GM18870 (cell line): ENCODE measurements at regions not wholly inside any gene's neighbourhood (a gene's known extent, or its start where the extent isn't known, plus 50 kb on each side); places are given as distances from the start of the nearest gene placed in this dataset.
"Not testable (repeated sequence)": the region's sequence is repeated elsewhere in the genome, so short reads cannot be mapped to it uniquely, and the experiment has no call there.

Experiments
- ATAC-seq: cut with Tn5 transposase; IDR thresholded peaks from one replicate; pipeline ENCODE4 v1.9.1; 2021; ENCODE audit warnings: moderate library complexity; ENCODE audit not compliant: unreplicated experiment

DNA sequence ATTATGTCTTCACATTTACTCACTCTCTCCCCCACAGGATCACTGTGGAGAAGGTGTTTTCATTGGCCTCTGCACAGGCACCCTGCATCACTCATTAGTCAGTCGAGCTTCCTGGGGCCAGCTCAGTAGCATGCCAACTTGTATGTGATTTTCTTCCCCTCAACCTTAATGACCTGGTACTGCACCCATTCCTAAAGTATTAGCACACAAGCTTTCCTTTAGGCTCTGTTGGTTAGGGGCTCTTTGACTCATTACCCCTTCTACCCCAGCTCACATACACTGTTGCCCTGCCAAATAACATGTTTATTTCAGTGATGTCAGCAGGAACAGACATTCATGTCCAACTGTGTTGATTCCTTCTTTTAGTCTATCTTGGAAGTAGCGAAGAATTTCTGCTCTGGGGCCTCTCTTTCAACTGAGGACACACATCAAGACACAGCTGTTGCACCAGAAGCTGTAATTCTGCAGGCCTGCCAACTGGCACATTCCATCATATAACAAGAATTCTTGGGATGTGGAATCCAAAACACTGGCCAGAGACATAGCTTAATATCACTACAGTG is 603.5 kb upstream of the ADAMTS5 start:
- ATAC-seq, result no peak

DNA sequence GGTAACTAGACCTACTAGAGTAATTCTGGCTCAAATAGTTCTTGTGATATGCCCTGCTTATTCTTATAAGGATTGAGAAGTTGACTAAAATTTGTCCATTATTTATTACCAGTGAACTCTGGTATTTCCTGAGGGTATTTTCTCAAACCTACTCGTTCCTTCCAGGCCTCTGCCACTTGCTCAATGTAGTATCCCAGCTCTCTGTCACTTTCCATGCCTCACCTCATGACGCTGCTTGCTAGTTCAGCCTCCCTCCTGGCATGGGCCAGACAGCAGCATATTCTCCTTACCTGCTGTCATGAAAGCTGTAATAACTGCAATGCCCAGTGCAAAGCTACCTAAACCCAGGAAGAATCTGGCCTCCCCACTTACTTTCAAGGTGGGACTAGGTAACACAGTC is 602.9 kb upstream of the ADAMTS5 start:
- no peak for ATAC-seq

DNA sequence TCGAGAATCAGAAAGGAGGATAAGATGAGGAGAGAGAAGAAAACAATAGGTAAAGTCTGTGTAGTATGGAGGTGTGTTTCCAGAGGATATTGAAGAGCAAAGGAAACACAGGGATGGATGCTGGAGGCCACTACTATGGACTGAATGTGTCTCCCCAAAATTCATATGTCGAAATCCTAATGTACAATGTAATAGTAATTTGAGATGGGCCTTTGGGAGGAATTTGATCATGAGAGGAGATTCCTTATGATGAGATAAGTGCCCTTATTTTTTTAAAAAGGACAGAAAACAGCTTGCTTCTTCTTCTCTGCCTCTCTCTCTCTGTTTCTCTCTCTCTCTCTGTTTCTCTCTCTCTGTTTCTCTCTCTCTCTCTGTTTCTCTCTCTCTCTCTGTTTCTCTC is 602.2 kb upstream of the ADAMTS5 start:
- ATAC-seq, result no peak

DNA sequence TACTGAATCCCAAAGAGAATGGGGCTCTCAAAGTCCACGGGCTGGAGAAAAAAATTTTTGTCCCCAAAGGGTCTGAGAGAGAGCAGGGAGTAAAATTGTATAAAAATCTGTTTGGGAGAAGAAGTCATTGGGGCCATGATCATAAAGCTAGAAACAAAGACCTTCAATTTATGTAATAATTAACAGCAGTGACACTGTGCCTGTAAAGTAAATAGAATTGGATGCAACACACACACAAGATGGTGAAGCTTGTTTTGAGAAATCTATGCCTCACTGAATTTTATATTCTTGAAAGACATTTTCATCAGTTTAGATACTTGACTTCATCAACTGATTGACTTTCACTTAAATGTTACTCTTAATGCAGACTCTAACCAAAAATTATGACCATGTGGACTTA is 600.5 kb upstream of the ADAMTS5 start:
- no peak for ATAC-seq

DNA sequence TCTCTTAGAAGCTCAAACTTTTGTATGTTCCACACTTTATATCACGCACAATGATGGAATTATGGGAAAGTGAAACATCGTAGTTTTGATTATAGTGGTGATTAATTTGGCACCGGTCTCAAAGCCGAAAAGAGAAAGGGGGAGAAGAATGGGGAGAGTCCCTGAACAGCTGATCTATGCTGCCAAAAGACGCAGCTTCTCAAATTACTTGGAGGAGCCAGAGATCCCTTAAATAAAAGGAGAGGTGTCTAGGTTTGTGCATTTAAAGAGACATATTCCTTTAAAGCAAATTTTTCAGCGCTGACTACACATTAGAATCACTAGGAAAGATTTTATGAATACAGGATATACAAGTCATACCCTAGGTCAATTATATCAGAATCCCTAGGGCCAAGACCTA is 599.6 kb upstream of the ADAMTS5 start:
- ATAC-seq, result no peak

DNA sequence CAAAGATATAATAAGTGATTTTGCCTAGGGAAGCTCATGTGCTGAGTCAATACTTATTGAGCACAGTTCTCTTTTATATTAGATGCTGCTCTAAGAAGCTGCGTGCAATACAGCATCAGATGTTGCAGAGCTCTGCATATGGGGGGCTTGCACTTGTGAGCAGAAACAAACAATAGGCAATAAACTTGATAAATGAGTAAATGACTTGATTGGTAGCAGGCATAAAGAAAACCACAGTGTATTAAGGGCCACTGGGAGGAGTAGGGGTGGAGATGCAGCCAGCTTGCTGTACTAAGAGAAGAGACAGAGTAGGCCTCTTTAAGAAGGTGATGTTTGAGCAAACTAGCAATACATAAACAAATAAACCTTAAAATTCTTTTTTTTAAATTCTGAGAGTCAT is 598.5 kb upstream of the ADAMTS5 start:
- ATAC-seq, result no peak

DNA sequence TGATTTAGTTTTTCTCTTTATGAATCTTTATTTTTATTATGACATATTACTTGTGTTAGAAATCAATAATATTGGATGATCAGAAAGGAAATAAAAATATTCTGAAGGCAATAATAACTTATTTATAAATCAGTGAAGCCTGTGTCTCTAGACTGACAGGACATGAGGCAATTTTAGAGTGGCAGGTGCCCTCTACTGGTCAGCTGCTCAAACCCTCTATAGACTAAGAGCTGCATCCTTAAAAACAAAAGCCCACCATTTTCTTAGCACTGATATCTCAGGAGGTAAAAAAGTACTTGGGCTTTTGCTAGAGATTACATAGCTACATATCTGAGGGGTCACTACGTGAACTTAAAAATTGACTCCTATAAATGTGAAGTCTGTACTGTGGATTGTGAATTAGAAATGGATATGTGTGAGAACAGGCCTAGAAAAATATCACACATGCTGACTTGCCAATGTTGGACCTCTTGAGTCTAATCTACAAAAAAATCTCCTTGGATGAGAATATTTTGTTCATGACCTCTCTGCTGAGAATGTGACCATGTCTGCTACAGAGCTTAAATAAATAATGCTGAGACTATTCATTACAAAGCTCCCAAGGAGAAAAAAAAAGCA is 597.9 kb upstream of the ADAMTS5 start:
- ATAC-seq, result no peak

DNA sequence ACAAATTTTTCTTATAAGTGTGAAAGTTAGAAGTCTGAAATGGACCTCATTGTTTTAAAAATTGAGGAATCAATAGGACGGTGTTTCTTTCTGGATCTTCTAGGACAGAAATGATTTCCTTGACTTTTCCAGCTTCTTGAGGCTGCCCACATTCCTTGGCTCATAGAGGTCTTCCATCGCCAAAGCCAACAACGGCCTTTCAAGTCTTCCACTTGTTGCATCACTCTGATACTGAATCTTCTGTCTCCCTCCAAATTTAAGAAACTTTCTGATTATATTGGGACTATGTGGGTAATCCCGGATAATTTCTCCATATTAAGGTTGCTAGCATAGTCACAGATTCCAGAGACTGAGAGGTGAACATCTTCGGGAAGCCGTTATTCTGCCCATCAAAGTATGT is 595.4 kb upstream of the ADAMTS5 start:
- no peak for ATAC-seq

DNA sequence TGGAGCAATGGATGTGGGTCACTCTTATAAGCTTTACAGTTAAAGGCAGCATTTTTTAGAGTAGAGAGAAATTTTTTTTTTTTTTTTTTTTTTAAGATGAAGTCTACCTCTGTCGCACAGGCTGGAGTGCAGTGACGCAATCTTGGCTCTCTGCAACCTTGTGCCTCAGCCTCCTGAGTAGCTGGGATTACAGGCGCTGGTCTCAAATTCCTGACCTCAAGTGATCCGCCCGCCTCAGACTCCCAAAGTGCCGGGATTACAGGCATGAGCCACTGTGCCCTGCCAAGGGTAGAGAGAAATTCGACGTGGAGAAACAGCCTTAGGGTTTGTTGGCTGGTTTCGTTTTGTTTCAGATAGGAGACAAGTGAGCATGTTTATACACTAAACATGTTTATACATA is 594.2 kb upstream of the ADAMTS5 start:
- ATAC-seq, result no peak

DNA sequence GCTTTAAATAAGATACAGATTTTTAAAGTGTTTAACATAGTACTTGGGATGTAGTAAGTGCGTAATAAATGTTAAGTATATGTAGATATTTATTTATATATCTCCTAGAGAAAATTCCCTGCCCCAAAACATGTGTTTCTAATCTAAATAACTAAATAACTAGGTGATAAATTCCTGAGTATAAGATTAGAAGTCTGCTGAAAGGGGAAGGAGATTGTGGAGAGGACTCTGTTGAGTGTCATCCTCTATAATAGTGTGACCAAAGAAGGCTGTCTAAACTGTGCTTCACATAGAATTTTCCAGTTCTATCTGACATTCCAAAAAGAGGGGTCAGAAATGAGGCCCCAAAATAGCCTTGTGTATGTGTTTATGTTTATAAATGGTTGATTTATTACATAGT is 590.5 kb upstream of the ADAMTS5 start:
- no peak for ATAC-seq

DNA sequence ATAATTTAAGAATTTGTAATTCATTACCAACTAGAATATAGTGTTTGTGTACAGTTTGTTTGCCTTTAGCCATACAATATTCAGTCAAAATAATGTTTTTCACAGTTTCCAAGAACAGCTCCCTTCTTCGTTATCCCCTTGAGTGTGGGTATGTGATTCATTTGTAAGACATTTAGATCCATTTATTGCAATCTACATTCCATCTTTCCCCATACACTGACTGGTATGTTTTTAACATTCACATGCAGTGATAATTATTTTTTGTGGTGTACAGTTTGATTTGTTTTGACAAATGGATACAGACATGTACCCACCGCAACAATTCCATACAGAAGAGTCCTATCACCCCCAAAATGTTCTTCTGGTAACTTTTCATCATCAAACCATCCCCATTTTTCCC is 589.1 kb upstream of the ADAMTS5 start:
- ATAC-seq, result no peak

DNA sequence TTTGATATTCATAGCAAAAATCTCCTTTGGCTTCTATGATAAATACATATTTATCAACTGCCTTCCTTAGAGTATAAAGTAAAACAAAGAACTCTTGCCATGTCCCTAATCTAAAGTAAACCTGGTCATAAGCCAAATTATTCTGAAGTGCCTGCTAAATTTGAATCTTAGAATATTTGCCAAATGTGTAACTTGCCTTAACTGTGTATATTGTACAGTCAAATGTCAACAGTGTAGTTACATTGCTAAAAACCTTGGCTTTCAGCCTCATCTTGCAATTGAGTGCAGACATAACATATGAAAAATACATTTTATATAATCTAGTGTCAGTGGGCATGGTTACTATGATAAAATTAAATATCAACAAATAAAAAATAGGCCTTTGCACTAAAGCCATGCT is 583.4 kb upstream of the ADAMTS5 start:
- no peak for ATAC-seq

DNA sequence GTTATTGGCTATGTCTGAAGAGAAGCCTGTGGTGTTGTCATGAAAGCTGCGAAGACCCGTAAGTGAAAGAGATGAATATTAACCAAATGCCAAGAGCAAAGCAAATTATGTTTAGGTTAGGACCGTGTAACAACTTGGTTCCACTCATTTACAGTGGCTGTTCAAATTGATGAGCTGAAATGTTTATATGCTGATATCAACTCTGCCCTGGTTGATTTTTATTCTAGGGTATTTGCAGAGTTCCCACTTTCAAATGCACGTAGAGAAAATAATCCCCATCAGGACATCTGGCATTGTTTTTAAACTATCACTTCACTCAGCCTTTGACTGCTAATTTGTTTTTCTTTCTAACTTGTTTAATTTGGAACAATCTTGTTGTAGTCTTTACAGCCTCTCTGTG is 581.6 kb upstream of the ADAMTS5 start:
- ATAC-seq, result no peak

DNA sequence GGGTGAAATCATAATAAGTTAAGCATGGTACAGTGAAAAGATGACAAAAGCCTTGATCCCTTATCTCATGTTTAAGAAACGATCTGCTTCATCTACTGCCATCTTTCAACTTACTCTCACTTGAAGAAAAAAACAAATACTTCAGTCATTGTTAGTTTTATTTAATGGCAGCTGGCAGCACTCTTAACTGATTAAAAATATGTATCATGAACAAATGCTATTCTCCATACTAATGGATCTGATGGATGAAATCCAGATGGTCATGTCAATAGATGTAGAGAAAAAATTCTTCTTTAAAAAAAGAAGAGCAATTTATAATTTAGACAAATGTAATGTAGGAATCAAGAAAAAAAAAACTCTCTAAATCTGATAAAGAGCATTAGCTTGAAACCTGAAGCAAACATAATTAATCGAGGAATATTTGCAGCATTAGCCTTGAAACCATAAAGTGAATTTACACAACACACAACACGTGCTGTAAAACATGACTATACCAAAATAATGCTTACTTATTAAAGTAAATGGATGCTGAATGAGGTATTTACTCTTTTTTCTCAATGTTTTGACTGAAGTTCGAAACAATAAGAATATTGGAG is 579.0 kb upstream of the ADAMTS5 start:
- no peak for ATAC-seq

DNA sequence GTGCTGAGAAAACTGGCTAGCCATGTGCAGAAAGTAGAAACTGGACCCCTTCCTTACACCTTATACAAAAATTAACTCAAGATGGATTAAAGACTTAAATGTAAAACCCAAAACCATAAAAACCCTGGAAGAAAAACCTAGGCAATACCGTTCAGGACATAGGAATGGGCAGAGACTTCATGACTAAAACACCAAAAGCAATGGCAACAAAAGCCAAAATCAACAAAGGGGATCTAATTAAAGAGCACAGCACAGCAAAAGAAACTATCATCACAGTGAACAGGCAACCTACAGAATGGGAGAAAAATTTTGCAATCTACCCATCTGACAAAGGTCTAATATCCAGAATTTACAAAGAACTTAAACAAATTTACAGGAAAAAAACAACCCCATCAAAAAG is 575.2 kb upstream of the ADAMTS5 start:
- not testable (repeated sequence) for ATAC-seq

DNA sequence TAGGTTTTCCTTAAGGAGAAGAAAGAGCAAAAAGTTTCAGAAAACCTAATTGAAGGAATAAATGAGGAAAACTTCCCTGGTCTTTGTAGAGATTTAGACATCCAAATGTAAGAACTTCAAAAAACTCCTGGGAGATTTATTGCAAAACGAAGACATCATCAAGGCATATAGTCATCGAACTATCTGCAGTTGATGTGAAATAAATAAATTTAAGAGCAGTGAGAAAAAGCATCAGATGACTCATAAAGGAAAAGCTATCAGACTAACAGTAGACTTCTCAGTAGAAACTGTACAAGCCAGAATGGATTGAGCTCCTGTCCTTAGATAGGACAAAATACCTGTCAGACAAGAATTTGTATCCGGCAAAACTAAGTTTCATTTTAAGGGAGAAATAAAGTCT is 569.4 kb upstream of the ADAMTS5 start:
- no peak for ATAC-seq

DNA sequence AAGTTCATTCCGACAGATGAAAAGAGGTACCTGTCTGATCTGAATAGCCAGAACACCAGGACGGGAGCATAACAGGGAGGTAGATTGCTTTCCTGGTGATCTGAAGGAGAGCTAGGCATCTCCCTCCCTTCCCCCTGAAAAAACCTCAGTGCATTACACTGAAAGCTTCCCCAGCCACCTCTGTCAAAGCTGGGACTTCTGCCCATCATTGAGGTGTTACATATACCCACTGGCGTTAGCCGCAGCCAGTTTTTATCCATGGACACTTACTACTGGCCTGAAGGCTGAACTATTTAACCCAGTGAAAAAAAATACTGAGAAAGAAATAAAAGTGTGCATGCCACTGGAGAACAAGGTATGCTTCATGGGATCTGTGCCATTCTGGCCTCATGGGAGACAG is 568.3 kb upstream of the ADAMTS5 start:
- no peak for ATAC-seq

DNA sequence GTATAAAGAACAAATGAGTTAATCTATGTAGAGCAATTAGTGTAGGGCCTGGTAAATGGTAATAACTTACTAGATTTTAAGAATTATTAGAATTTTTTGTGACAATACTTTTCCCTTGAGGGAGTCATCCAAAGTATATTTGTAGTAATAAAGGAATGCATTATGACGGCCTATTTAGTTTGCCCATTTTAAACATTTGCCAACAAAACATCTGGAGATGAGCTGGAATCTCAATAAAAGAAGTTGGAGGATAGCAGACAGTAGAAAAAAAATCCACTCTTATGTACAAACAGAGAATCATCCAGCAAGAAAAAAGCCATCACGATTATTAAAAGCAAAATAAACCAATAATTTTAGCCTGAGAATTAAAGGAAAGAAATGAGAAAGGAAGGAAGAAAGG is 567.3 kb upstream of the ADAMTS5 start:
- no peak for ATAC-seq

DNA sequence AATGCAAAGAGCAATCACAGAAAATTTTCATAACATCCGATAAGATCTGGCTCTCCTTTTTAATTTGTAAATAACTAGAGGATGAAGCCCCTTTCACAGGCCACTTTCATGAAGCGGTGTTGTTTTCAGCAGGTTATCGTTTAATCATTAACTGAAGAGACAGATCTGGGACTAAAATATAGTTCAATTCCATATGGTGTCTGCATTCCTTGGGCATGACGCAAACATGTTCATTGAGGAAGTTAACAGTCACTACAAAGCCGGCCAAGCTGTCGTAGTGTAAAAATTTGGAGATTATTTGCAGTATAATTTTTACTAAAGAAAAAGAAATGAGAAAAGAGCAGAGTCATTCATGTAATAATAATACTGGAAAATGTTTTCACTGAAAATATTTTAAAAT is 565.2 kb upstream of the ADAMTS5 start:
- no peak for ATAC-seq

DNA sequence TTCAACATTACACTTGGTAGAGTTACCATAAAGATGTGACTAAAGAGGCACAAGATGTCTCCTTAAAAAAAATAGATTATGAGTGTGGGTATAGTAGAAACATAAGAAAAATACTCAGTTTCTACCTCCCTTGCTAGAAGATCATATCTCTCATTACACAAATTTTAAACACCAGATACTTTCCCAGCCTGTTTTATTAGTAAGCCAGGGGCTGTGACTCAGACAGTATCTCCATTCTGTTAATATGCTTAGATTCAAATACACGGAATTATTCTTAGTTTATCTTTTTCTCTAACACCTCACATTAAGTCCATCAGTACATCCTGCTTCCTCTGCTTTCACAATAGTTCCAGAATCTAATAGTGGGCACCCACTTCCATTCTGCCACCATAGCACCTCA is 561.8 kb upstream of the ADAMTS5 start:
- ATAC-seq, result no peak

DNA sequence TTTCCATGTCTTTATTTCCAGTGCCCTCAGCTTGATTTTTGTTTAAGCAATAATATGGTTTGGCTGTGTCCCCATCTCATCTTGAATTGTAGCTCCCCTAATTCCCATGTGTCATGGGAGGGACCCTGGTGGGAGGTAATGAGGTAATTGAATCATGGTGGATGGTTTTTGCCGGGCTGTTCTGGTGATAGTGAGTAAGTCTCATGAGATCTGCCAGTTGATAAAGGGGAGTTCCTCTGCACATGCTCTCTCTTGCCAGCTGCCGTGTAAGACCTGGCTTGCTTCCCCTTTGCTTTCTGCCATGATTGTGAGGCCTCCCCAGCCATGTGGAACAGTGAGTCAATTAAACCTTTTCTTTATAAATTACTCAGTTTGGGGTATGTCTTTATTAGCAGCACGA is 559.6 kb upstream of the ADAMTS5 start:
- ATAC-seq, result no peak

DNA sequence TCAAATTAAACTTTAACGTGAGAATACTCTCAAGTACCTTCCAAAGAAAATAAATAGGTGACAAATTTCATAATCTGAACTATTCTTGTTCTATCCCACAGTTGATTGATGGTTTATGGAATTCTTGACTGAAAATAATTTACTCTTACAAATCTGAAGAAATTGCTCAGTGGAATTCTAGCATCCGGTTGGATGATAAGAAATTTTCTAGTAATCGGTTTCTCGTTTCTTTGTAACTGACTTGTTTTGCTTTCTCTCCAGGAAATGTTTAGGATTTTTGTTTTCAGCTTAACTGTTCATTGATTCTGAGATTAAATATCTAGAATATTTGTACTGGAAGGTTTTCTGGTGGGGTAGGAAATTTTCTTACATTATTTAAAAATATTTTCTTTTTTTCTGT is 558.9 kb upstream of the ADAMTS5 start:
- no peak for ATAC-seq

DNA sequence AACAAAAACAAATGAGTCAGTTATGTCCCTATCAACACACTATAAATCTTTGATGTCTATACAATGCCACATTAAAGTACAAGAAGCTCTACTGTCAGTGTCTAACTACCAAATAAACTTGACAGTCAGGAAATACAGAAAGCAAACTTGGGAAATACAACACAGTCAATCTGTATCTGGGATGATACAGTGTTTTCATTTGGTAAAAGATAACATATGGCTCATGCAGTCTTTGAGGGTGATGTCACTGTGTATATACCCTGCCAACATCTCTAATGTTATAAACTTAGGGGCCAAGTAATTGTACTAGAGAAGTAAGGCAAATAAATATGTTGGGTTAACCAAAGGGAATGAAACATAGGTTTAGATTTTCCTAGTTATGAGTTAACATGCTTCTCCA is 552.5 kb upstream of the ADAMTS5 start:
- ATAC-seq, result no peak
